ENCODE measurements at regions not wholly inside any gene's neighbourhood (a gene's known extent, or its start where the extent isn't known, plus 50 kb on each side); places are given as distances from the start of the nearest gene placed in this dataset.

DNA sequence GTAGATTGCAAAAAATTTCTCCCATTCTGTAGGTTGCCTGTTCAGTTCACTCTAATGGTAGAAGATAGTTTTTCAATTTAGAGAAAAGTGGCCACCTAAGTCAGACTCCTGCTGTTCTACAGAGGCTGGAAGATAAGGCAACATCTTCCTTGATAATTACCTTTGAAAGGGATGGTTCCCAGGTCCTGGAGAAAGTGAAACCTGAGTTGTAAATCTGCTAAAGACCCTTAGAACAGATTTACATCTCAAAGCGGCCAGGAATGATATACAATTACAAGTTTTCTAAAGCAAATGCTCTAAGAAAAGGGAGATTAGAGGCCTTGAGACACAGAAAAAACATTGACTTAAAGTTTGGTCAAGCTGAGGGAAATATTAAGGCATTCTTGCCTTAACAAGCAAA, 1350.2 kb upstream of the FAM98A start:
- Histone ChIP-seq H3K4me1 (replicated peaks) (no peaks in the 10 kb centered on the region), H3K36me3 (no peaks in the 10 kb centered on the region), H3K9me3 (no peaks in the 10 kb centered on the region), H3K27me3 (replicated peaks; ENCODE audit: insufficient read depth) (no peaks in the 10 kb centered on the region), H3K4me3 (no peak overlapping the region), H3K27ac (no peak overlapping the region)
- WGBS: 73% methylated on average over 1 of the region's 1 CpG
- TF ChIP-seq POLR2AphosphoS5 (IDR thresholded peaks at IDR 0.05) (no peak), POLR2A (IDR thresholded peaks at IDR 0.05) (no peak)
- TF ChIP-seq, protein P1, sequence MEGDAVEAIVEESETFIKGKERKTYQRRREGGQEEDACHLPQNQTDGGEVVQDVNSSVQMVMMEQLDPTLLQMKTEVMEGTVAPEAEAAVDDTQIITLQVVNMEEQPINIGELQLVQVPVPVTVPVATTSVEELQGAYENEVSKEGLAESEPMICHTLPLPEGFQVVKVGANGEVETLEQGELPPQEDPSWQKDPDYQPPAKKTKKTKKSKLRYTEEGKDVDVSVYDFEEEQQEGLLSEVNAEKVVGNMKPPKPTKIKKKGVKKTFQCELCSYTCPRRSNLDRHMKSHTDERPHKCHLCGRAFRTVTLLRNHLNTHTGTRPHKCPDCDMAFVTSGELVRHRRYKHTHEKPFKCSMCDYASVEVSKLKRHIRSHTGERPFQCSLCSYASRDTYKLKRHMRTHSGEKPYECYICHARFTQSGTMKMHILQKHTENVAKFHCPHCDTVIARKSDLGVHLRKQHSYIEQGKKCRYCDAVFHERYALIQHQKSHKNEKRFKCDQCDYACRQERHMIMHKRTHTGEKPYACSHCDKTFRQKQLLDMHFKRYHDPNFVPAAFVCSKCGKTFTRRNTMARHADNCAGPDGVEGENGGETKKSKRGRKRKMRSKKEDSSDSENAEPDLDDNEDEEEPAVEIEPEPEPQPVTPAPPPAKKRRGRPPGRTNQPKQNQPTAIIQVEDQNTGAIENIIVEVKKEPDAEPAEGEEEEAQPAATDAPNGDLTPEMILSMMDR (IDR thresholded peaks at IDR 0.05): no peak
- no peak for DNase-seq (ENCODE audit: low spot score)
- intact Hi-C loops (cut with DNase I): no loop called here

DNA sequence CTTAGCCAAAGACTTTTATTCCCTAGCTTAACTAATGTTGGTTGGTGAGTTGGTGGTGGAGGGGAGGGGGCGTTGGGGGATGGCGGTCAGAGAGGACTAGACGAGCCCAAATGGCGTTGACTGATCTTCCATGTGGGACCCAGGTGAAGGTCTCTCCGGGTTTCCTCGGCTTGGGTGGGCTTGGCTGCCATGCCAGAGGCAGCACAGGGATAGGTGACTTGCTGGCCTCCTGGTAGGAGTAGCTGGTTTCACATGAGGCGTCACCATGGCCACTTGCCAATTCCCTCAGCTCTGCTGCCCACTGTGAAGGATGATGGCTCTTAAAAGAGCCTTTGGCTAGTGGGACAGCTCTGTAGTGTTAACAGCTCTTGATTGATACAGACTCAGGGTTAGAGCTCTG, 1337.0 kb upstream of the FAM98A start:
- WGBS: 96% methylated on average over 7 of the region's 7 CpGs
- intact Hi-C loops (cut with DNase I): no loop called here
- H3K4me1 ChIP-seq (replicated peaks): no peaks in the 10 kb centered on the region
- no peak for DNase-seq (ENCODE audit: low spot score)
- no peaks in the 10 kb centered on the region for H3K36me3 ChIP-seq
- TF ChIP-seq, protein P1 (IDR thresholded peaks at IDR 0.05): no peak
- no peak for TF ChIP-seq POLR2AphosphoS5 (IDR thresholded peaks at IDR 0.05)
- no peak for TF ChIP-seq POLR2A (IDR thresholded peaks at IDR 0.05)
- H3K27ac ChIP-seq: no peak overlapping the region
- H3K27me3 ChIP-seq (replicated peaks; ENCODE audit: insufficient read depth): no peaks in the 10 kb centered on the region
- H3K4me3 ChIP-seq: no peak overlapping the region
- no peaks in the 10 kb centered on the region for H3K9me3 ChIP-seq

DNA sequence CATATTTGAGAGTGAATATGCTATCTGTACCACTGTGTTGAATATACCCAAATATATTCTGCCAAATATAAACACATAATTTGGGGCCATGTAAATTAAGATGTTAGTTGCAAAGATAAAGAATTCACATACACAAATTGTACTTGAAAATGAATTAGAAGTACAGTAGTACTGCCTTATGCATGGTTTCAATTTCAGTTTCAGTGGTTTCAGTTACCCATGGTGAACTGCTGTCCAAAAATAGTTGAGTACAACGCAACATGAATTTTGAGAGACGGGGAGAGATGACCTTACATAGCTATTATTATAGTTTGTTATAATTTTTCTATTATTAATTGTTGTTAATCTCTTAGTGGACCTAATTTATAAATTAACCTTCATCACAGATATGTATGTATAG, 1313.0 kb upstream of the FAM98A start:
- intact Hi-C loops (cut with DNase I): no loop called here
- H3K36me3 ChIP-seq: no peaks in the 10 kb centered on the region

DNA sequence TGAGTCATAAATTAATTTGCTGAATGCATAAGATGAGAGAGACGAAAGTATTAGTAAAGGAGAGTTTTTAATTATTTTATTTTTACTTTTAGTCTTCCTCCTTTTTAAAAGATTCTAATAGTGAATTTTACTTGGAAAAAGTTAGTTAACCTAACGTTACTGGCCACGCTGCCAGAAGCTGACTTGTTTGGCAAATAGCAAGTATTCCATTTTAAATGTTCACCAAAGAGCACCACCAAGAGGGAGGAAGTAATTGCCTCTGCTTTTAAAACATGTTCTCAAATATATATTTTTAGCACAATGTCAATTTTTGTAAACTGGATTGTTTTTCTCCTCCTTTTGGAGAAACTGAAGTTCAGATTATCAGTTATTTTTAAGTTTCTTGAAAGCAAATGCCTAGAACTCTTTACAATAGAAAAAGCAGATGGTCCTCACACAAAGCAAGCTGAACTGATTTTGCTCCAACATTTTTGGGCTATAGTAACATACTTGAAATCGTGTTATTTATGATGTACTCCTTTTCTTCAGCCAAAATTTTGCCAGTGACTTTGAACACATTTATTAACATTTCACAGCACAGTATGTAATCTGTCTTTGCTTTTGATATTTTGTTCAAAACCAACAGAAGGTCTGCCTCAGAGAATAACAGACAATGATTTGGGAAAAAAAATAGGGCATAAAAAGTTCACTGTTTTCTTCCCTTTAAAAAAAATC, 1311.0 kb upstream of the FAM98A start:
- Histone ChIP-seq H3K27me3 (replicated peaks; ENCODE audit: insufficient read depth) (no peaks in the 10 kb centered on the region), H3K4me3 (no peak overlapping the region), H3K4me1 (replicated peaks) (no peaks in the 10 kb centered on the region), H3K9me3 (no peaks in the 10 kb centered on the region), H3K27ac (no peak overlapping the region), H3K36me3 (no peaks in the 10 kb centered on the region)
- WGBS: 25% methylated on average over 4 of the region's 4 CpGs
- no peak for DNase-seq (ENCODE audit: low spot score)
- intact Hi-C loops (cut with DNase I): no loop called here
- TF ChIP-seq POLR2A (IDR thresholded peaks at IDR 0.05): no peak
- TF ChIP-seq, protein P1 (IDR thresholded peaks at IDR 0.05): no peak
- TF ChIP-seq POLR2AphosphoS5 (IDR thresholded peaks at IDR 0.05): no peak

More for the DNA sequence above, 1313.0 kb upstream of the FAM98A start:
- Histone ChIP-seq H3K9me3 (no peaks in the 10 kb centered on the region), H3K4me1 (replicated peaks) (no peaks in the 10 kb centered on the region), H3K27ac (no peak overlapping the region), H3K4me3 (no peak overlapping the region), H3K27me3 (replicated peaks; ENCODE audit: insufficient read depth) (no peaks in the 10 kb centered on the region)
- TF ChIP-seq, protein P1 (IDR thresholded peaks at IDR 0.05): no peak
- TF ChIP-seq POLR2A (IDR thresholded peaks at IDR 0.05): no peak
- no peak for TF ChIP-seq POLR2AphosphoS5 (IDR thresholded peaks at IDR 0.05)
- 79% methylated on average over 2 of the region's 2 CpGs for WGBS
- no peak for DNase-seq (ENCODE audit: low spot score)

DNA sequence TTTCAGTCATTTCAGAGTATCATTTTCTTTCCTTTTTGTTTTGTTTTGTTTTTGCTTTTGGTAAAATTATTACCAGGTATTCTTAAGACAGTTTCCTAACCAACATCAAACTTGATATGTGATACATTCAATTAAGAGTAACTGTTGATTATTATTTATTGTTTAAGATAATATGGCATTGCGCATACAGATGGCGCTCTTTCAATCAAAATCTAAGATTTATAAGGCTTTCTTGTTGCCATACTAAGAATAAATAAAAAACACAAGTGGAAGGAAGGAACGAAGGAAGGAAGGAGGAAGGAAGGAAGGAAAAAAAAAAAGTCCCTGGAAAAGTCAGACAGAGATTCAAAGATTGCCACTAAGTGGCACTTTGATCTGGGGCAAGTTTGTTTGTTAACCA, 1308.7 kb upstream of the FAM98A start:
- H3K4me3 ChIP-seq: no peak overlapping the region
- intact Hi-C loops (cut with DNase I): no loop called here
- H3K4me1 ChIP-seq (replicated peaks): no peaks in the 10 kb centered on the region
- DNase-seq (ENCODE audit: low spot score): no peak
- TF ChIP-seq, protein P1 (IDR thresholded peaks at IDR 0.05): no peak
- TF ChIP-seq POLR2A (IDR thresholded peaks at IDR 0.05) (no peak), POLR2AphosphoS5 (IDR thresholded peaks at IDR 0.05) (no peak)
- no peak overlapping the region for H3K27ac ChIP-seq
- no peaks in the 10 kb centered on the region for H3K9me3 ChIP-seq
- no peaks in the 10 kb centered on the region for H3K36me3 ChIP-seq
- H3K27me3 ChIP-seq (replicated peaks; ENCODE audit: insufficient read depth): no peaks in the 10 kb centered on the region
- WGBS: 90% methylated on average over 3 of the region's 3 CpGs

Measured in prostate gland (tissue), 2 donors.